ENCODE measurements at regions not wholly inside any gene's neighbourhood (a gene's known extent, or its start where the extent isn't known, plus 50 kb on each side); places are given as distances from the start of the nearest gene placed in this dataset.

DNA sequence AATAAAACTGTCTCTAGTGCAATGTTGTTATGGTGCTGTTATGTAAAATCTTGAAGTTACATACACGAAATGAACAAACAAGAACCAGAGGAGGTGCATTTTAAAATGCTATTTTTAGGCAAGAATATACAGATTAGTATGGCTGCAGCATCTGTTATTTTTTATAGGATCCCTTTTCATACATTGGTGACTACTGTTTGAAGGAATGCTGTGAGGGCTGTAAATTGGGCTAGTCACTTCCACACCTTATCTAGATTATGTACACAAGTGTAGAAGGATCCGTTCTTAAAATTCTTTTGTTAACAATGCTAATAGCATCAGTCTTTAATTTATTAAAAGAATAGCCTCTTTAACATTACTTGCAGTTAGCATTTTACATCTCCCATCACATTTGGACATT lies 284.3 kb upstream of the MDGA2 start:
- intact Hi-C loops (cut with micrococcal nuclease), result no loop called here
- H3K27ac ChIP-seq (ENCODE audit: low read depth in 1 of 2, low read length in 2 of 2), result no peak overlapping the region
- no peak overlapping the region for H3K4me3 ChIP-seq (replicated peaks in 1 of 3; ENCODE audit: low read depth in 2 of 3, low read length in 3 of 3)
- Mint-ChIP-seq H3K9me3 (peaks cover 0 to 1% (median 0%) of the 10 kb centered on the region in 7 donors), H3K36me3 (no peaks in the 10 kb centered on the region), H3K27ac (no peak overlapping the region), H3K4me1 (no peaks in the 10 kb centered on the region), H3K27me3 (ENCODE audit: low read depth in 3 of 3) (no peaks in the 10 kb centered on the region), H3K4me3 (no peak overlapping the region)
- H3K9ac ChIP-seq (ENCODE audit: insufficient read depth, low read length, poor library complexity, severe bottlenecking), result no peak overlapping the region
- H3K4me1 ChIP-seq (ENCODE audit: control insufficient read depth in 1 of 2, insufficient read depth in 2 of 2, low read length in 2 of 2), result no peaks in the 10 kb centered on the region
- no CpG with 5 or more reads among the region's 2 CpGs for WGBS (ENCODE audit: insufficient coverage)
- no peaks in the 10 kb centered on the region for H4K20me1 ChIP-seq (ENCODE audit: insufficient read depth, low read length)
- no peaks in the 10 kb centered on the region for H3K79me2 ChIP-seq (ENCODE audit: insufficient read depth, low read length)
- TF ChIP-seq, protein P1, sequence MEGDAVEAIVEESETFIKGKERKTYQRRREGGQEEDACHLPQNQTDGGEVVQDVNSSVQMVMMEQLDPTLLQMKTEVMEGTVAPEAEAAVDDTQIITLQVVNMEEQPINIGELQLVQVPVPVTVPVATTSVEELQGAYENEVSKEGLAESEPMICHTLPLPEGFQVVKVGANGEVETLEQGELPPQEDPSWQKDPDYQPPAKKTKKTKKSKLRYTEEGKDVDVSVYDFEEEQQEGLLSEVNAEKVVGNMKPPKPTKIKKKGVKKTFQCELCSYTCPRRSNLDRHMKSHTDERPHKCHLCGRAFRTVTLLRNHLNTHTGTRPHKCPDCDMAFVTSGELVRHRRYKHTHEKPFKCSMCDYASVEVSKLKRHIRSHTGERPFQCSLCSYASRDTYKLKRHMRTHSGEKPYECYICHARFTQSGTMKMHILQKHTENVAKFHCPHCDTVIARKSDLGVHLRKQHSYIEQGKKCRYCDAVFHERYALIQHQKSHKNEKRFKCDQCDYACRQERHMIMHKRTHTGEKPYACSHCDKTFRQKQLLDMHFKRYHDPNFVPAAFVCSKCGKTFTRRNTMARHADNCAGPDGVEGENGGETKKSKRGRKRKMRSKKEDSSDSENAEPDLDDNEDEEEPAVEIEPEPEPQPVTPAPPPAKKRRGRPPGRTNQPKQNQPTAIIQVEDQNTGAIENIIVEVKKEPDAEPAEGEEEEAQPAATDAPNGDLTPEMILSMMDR (IDR thresholded peaks at IDR 0.05), result no peak
- no peak overlapping the region for H3K4me2 ChIP-seq (replicated peaks; ENCODE audit: extremely low read depth, low read length, poor library complexity, severe bottlenecking)
- DNase-seq, result no peak
- no peaks in the 10 kb centered on the region for H3K27me3 ChIP-seq (ENCODE audit: control insufficient read depth in 2 of 2, insufficient read depth in 2 of 2, low read length in 2 of 2)
- no peaks in the 10 kb centered on the region for H3K9me3 ChIP-seq (replicated peaks in 1 of 2; ENCODE audit: control insufficient read depth in 1 of 2, insufficient read depth in 1 of 2, low read length in 2 of 2)
- no peak overlapping the region for H2AFZ ChIP-seq (ENCODE audit: insufficient read depth, low read depth, low read length, poor library complexity, severe bottlenecking)
- H3K36me3 ChIP-seq (replicated peaks in 1 of 2; ENCODE audit: control insufficient read depth in 1 of 2, insufficient read depth in 2 of 2, low read length in 2 of 2), result no peaks in the 10 kb centered on the region

DNA sequence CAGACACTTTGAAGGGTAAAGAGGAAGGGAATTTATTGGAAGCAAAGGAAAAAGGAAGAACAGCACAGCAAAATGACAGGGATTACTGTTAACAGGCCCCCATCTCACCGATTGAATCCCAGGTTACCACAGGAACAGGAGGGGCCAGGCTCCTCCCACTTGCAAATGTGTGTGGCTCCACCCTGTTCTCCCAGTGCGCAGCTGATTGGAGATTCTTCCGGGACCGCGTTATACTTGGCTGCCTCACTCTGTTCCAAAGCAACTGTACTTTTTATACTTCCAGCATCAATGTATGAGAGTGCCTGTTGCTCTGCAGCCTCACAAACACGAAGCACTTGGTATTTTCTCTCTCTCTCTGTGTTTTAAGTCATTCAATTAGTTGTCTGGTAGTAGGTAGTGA lies 273.6 kb upstream of the MDGA2 start:
- Histone ChIP-seq H3K4me1 (ENCODE audit: control insufficient read depth in 1 of 2, insufficient read depth in 2 of 2, low read length in 2 of 2) (no peaks in the 10 kb centered on the region), H2AFZ (ENCODE audit: insufficient read depth, low read depth, low read length, poor library complexity, severe bottlenecking) (no peak overlapping the region), H3K27me3 (ENCODE audit: control insufficient read depth in 2 of 2, insufficient read depth in 2 of 2, low read length in 2 of 2) (no peaks in the 10 kb centered on the region), H3K9ac (ENCODE audit: insufficient read depth, low read length, poor library complexity, severe bottlenecking) (no peak overlapping the region), H3K27ac (ENCODE audit: low read depth in 1 of 2, low read length in 2 of 2) (no peak overlapping the region), H3K4me3 (replicated peaks in 1 of 3; ENCODE audit: low read depth in 2 of 3, low read length in 3 of 3) (no peak overlapping the region), H3K79me2 (ENCODE audit: insufficient read depth, low read length) (no peaks in the 10 kb centered on the region), H3K36me3 (replicated peaks in 1 of 2; ENCODE audit: control insufficient read depth in 1 of 2, insufficient read depth in 2 of 2, low read length in 2 of 2) (no peaks in the 10 kb centered on the region), H4K20me1 (ENCODE audit: insufficient read depth, low read length) (no peaks in the 10 kb centered on the region), H3K9me3 (replicated peaks in 1 of 2; ENCODE audit: control insufficient read depth in 1 of 2, insufficient read depth in 1 of 2, low read length in 2 of 2) (no peaks in the 10 kb centered on the region), H3K4me2 (replicated peaks; ENCODE audit: extremely low read depth, low read length, poor library complexity, severe bottlenecking) (no peak overlapping the region)
- intact Hi-C loops (cut with micrococcal nuclease), result no loop called here
- DNase-seq, result no peak
- 100% methylated on average over 1 of the region's 6 CpGs for WGBS (ENCODE audit: insufficient coverage)
- Mint-ChIP-seq H3K27me3 (ENCODE audit: low read depth in 3 of 3) (no peaks in the 10 kb centered on the region), H3K27ac (no peak overlapping the region), H3K9me3 (peaks cover 0 to 8% (median 2%) of the 10 kb centered on the region in 7 donors), H3K36me3 (no peaks in the 10 kb centered on the region), H3K4me3 (no peak overlapping the region), H3K4me1 (no peaks in the 10 kb centered on the region)
- TF ChIP-seq, protein P1 (IDR thresholded peaks at IDR 0.05), result no peak
